NCI-H2227 (cell line): ENCODE measurements at regions not wholly inside any gene's neighbourhood (a gene's known extent, or its start where the extent isn't known, plus 50 kb on each side); places are given as distances from the start of the nearest gene placed in this dataset.
A peak's percentile ranks its signal among the peaks of the same experiment; 100 is the strongest.

Experiments used
- DNase-seq: peaks from one replicate; lab custom pipeline; 2025; ENCODE audit not compliant: unreplicated experiment; lab: John Stamatoyannopoulos, UW

- no peak for DNase-seq
Observed at GRCh38 chr15:93570527-93570926, 481.5 kb upstream of the RGMA start.

- no peak for DNase-seq
Observed at GRCh38 chr15:93566762-93567161, 477.8 kb upstream of the RGMA start.

GRCh38 chr15:93565201-93565600, 476.2 kb upstream of the RGMA start:
- DNase-seq, result no peak

- no peak for DNase-seq
Observed at GRCh38 chr15:93563218-93563617, 474.2 kb upstream of the RGMA start.

- no peak for DNase-seq
Observed at GRCh38 chr15:93562395-93563123, 473.5 kb upstream of the RGMA start.

- DNase-seq, result no peak
Observed at GRCh38 chr15:93557696-93558095, 468.7 kb upstream of the RGMA start.

- no peak for DNase-seq
Observed at GRCh38 chr15:93553167-93553935, 464.3 kb upstream of the RGMA start.

- no peak for DNase-seq
Observed at GRCh38 chr15:93543093-93543492, 454.1 kb upstream of the RGMA start.

- peak; percentile 12 for DNase-seq
Observed at GRCh38 chr15:93527374-93528050, 438.5 kb upstream of the RGMA start.

GRCh38 chr15:93524432-93524831, 435.4 kb upstream of the RGMA start:
- no peak for DNase-seq

GRCh38 chr15:93523481-93523880, 434.5 kb upstream of the RGMA start:
- DNase-seq, result peak; percentile 80

GRCh38 chr15:93520206-93520605, 431.2 kb upstream of the RGMA start:
- DNase-seq, result no peak

GRCh38 chr15:93519599-93519998, 430.6 kb upstream of the RGMA start:
- no peak for DNase-seq

GRCh38 chr15:93517176-93517575, 428.2 kb upstream of the RGMA start:
- no peak for DNase-seq

GRCh38 chr15:93515256-93516051, 426.4 kb upstream of the RGMA start:
- no peak for DNase-seq

GRCh38 chr15:93506646-93507045, 417.6 kb upstream of the RGMA start:
- DNase-seq, result no peak

GRCh38 chr15:93505506-93505905, 416.5 kb upstream of the RGMA start:
- no peak for DNase-seq

- DNase-seq, result no peak
Observed at GRCh38 chr15:93501946-93502345, 412.9 kb upstream of the RGMA start.

- DNase-seq, result no peak
Observed at GRCh38 chr15:93500155-93500554, 411.1 kb upstream of the RGMA start.

- DNase-seq, result no peak
Observed at GRCh38 chr15:93497291-93497690, 408.3 kb upstream of the RGMA start.

GRCh38 chr15:93496888-93497287, 407.9 kb upstream of the RGMA start:
- no peak for DNase-seq
